ENCODE measurements at regions not wholly inside any gene's neighbourhood (a gene's known extent, or its start where the extent isn't known, plus 50 kb on each side); places are given as distances from the start of the nearest gene placed in this dataset.
"Not testable (repeated sequence)": the region's sequence is repeated elsewhere in the genome, so short reads cannot be mapped to it uniquely, and the experiment has no call there.

- no peak for DNase-seq (ENCODE audit: low read depth in 2 of 2)
These were observed 326.4 kb downstream of the NR4A2 start for GRCh38 chr2:156005999-156006712.

- DNase-seq (ENCODE audit: low read depth in 2 of 2): no peak
These were observed 327.0 kb downstream of the NR4A2 start for GRCh38 chr2:156005531-156005930.

- no peak for DNase-seq (ENCODE audit: low read depth in 2 of 2)
These were observed 328.1 kb downstream of the NR4A2 start for GRCh38 chr2:156004459-156004858.

GRCh38 chr2:156003780-156004179 lies 328.7 kb downstream of the NR4A2 start:
- no peak for DNase-seq (ENCODE audit: low read depth in 2 of 2)

- no peak for DNase-seq (ENCODE audit: low read depth in 2 of 2)
These were observed 330.7 kb downstream of the NR4A2 start for GRCh38 chr2:156001851-156002250.

- no peak for DNase-seq (ENCODE audit: low read depth in 2 of 2)
These were observed 335.0 kb downstream of the NR4A2 start for GRCh38 chr2:155997538-155997937.

GRCh38 chr2:155994315-155994714 lies 338.2 kb downstream of the NR4A2 start:
- DNase-seq (ENCODE audit: low read depth in 2 of 2): no peak

GRCh38 chr2:155983845-155984244 lies 348.7 kb downstream of the NR4A2 start:
- DNase-seq (ENCODE audit: low read depth in 2 of 2): no peak

GRCh38 chr2:155982135-155982534 lies 350.4 kb downstream of the NR4A2 start:
- no peak for DNase-seq (ENCODE audit: low read depth in 2 of 2)

- DNase-seq (ENCODE audit: low read depth in 2 of 2): no peak
These were observed 351.5 kb downstream of the NR4A2 start for GRCh38 chr2:155980941-155981560.

- DNase-seq (ENCODE audit: low read depth in 2 of 2): no peak
These were observed 356.8 kb downstream of the NR4A2 start for GRCh38 chr2:155975734-155976133.

GRCh38 chr2:155972916-155973315 lies 359.6 kb downstream of the NR4A2 start:
- DNase-seq (ENCODE audit: low read depth in 2 of 2): no peak

GRCh38 chr2:155966064-155966471 lies 366.5 kb downstream of the NR4A2 start:
- not testable (repeated sequence) for DNase-seq (ENCODE audit: low read depth in 2 of 2)

- DNase-seq (ENCODE audit: low read depth in 2 of 2): no peak
These were observed 367.0 kb downstream of the NR4A2 start for GRCh38 chr2:155965415-155966063.

GRCh38 chr2:155961641-155962040 lies 370.9 kb downstream of the NR4A2 start:
- no peak for DNase-seq (ENCODE audit: low read depth in 2 of 2)

- no peak for DNase-seq (ENCODE audit: low read depth in 2 of 2)
These were observed 373.7 kb downstream of the NR4A2 start for GRCh38 chr2:155958834-155959233.

GRCh38 chr2:155947069-155947468 lies 385.5 kb downstream of the NR4A2 start:
- DNase-seq (ENCODE audit: low read depth in 2 of 2): no peak

- no peak for DNase-seq (ENCODE audit: low read depth in 2 of 2)
These were observed 388.3 kb downstream of the NR4A2 start for GRCh38 chr2:155944218-155944617.

- DNase-seq (ENCODE audit: low read depth in 2 of 2): no peak
These were observed 402.2 kb downstream of the NR4A2 start for GRCh38 chr2:155930312-155930711.

GRCh38 chr2:155917380-155917779 lies 415.1 kb downstream of the NR4A2 start:
- no peak for DNase-seq (ENCODE audit: low read depth in 2 of 2)

GRCh38 chr2:155913356-155913755 lies 419.2 kb downstream of the NR4A2 start:
- DNase-seq (ENCODE audit: low read depth in 2 of 2): no peak

GRCh38 chr2:155908567-155908966 lies 424.0 kb downstream of the NR4A2 start:
- no peak for DNase-seq (ENCODE audit: low read depth in 2 of 2)

GRCh38 chr2:155907211-155907610 lies 425.3 kb downstream of the NR4A2 start:
- no peak for DNase-seq (ENCODE audit: low read depth in 2 of 2)
